Loucy (cell line): ENCODE measurements at regions not wholly inside any gene's neighbourhood (a gene's known extent, or its start where the extent isn't known, plus 50 kb on each side); places are given as distances from the start of the nearest gene placed in this dataset.

Source experiments
- H2AFZ ChIP-seq: fragments of 200-600 bp; sonication (generic); 2 replicates; pipeline ENCODE4 v1.6.0; 2016; ENCODE audit warnings: antibody characterized with exemption, mild to moderate bottlenecking, low read length, moderate library complexity
- H3F3A ChIP-seq: fragments of 200-600 bp; 2 replicates; pipeline ENCODE4 v1.6.0; 2016; ENCODE audit warnings: antibody characterized with exemption, low read depth, mild to moderate bottlenecking
- H3K27me3 ChIP-seq: fragments of 200-600 bp; sonication (generic); 2 replicates; pipeline ENCODE4 v1.6.1; 2014; ENCODE audit warnings: low read length, mild to moderate bottlenecking; ENCODE audit not compliant: insufficient read depth, poor library complexity, severe bottlenecking
- H3K36me3 ChIP-seq: fragments of 200-600 bp; sonication (generic); 2 replicates; pipeline ENCODE4 v1.6.1; 2016; ENCODE audit warnings: low read length; ENCODE audit not compliant: insufficient read depth
- H3K4me1 ChIP-seq: fragments of 200-600 bp; sonication (generic); 2 replicates; pipeline ENCODE4 v1.5.1; 2014; ENCODE audit warnings: low read length, mild to moderate bottlenecking; ENCODE audit not compliant: insufficient read depth, poor library complexity, severe bottlenecking
- H3K4me2 ChIP-seq: fragments of 200-600 bp; sonication (generic); 2 replicates; pipeline ENCODE4 v1.6.0; 2014; ENCODE audit warnings: antibody characterized with exemption, low read length, low read depth, mild to moderate bottlenecking; ENCODE audit not compliant: poor library complexity, severe bottlenecking
- H3K4me3 ChIP-seq: fragments of 200-600 bp; sonication (generic); 2 replicates; pipeline ENCODE4 v1.5.1; 2014; ENCODE audit warnings: low read length, mild to moderate bottlenecking, mixed read lengths; ENCODE audit not compliant: poor library complexity, severe bottlenecking
- H3K79me2 ChIP-seq: fragments of 200-600 bp; sonication (generic); 2 replicates; pipeline ENCODE4 v1.6.1; 2014; ENCODE audit warnings: low read length; ENCODE audit not compliant: insufficient read depth
- H3K9ac ChIP-seq: fragments of 200-600 bp; sonication (generic); 2 replicates; pipeline ENCODE4 v1.6.0; 2014; ENCODE audit warnings: mild to moderate bottlenecking, low read depth, low read length, moderate library complexity; ENCODE audit not compliant: poor library complexity, severe bottlenecking
- H3K9me2 ChIP-seq: fragments of 200-600 bp; sonication (generic); replicated peaks from 2 replicates; pipeline ENCODE4 v1.6.1; 2016; ENCODE audit warnings: low read depth, low read length, mixed read lengths
- H3K9me3 ChIP-seq: fragments of 200-600 bp; sonication (generic); 2 replicates; pipeline ENCODE4 v1.6.1; 2014; ENCODE audit warnings: mild to moderate bottlenecking, antibody characterized with exemption, low read length, low read depth; ENCODE audit not compliant: insufficient read depth
- H4K20me1 ChIP-seq: fragments of 200-600 bp; sonication (generic); 2 replicates; pipeline ENCODE4 v1.6.0; 2014; ENCODE audit warnings: antibody characterized with exemption, low read length, mild to moderate bottlenecking; ENCODE audit not compliant: insufficient read depth, poor library complexity, severe bottlenecking
- CTCF ChIP-seq: fragments of 200-600 bp; sonication (generic); conservative IDR thresholded peaks from 2 replicates; pipeline ENCODE4 v1.5.1; 2014; ENCODE audit warnings: mild to moderate bottlenecking, antibody characterized with exemption, low read length
- EZH2phosphoT487 ChIP-seq: fragments of 200-600 bp; IDR thresholded peaks from 2 replicates; pipeline ENCODE4 v1.6.1; 2018; ENCODE audit warnings: antibody characterized with exemption, mild to moderate bottlenecking, moderate library complexity, borderline replicate concordance

- TF ChIP-seq EZH2phosphoT487 (no peak), CTCF (no peak)
- Histone ChIP-seq H3F3A (no peaks in the 10 kb centered on the region), H3K9me2 (no peaks in the 10 kb centered on the region), H3K9me3 (no peaks in the 10 kb centered on the region), H3K27me3 (no peaks in the 10 kb centered on the region), H3K9ac (no peak overlapping the region), H3K4me3 (no peak overlapping the region), H3K36me3 (no peaks in the 10 kb centered on the region), H3K4me2 (no peak overlapping the region), H4K20me1 (no peaks in the 10 kb centered on the region), H2AFZ (no peak overlapping the region), H3K4me1 (no peaks in the 10 kb centered on the region), H3K79me2 (no peaks in the 10 kb centered on the region)
These were observed 531.2 kb upstream of the ZNF608 start for GRCh38 chr5:125277494-125278154.

GRCh38 chr5:125278711-125279110, 532.3 kb upstream of the ZNF608 start:
- no peaks in the 10 kb centered on the region for H3K79me2 ChIP-seq
- no peak overlapping the region for H3K4me3 ChIP-seq
- H4K20me1 ChIP-seq = no peaks in the 10 kb centered on the region
- TF ChIP-seq CTCF (no peak), EZH2phosphoT487 (no peak)
- no peak overlapping the region for H2AFZ ChIP-seq
- H3K27me3 ChIP-seq = no peaks in the 10 kb centered on the region
- no peaks in the 10 kb centered on the region for H3K9me2 ChIP-seq
- H3K36me3 ChIP-seq = no peaks in the 10 kb centered on the region
- H3K9ac ChIP-seq = no peak overlapping the region
- H3K4me1 ChIP-seq = no peaks in the 10 kb centered on the region
- H3F3A ChIP-seq = no peaks in the 10 kb centered on the region
- H3K9me3 ChIP-seq = no peaks in the 10 kb centered on the region
- H3K4me2 ChIP-seq = no peak overlapping the region

GRCh38 chr5:125281667-125282066, 535.2 kb upstream of the ZNF608 start:
- Histone ChIP-seq H3K4me1 (no peaks in the 10 kb centered on the region), H3K9me3 (no peaks in the 10 kb centered on the region), H3K4me2 (no peak overlapping the region), H3K9me2 (no peaks in the 10 kb centered on the region), H3K36me3 (no peaks in the 10 kb centered on the region), H3K27me3 (no peaks in the 10 kb centered on the region), H3F3A (no peaks in the 10 kb centered on the region), H4K20me1 (no peaks in the 10 kb centered on the region), H2AFZ (no peak overlapping the region), H3K79me2 (no peaks in the 10 kb centered on the region), H3K4me3 (no peak overlapping the region), H3K9ac (no peak overlapping the region)
- TF ChIP-seq EZH2phosphoT487 = no peak
- TF ChIP-seq CTCF = no peak
